ENCODE measurements at regions not wholly inside any gene's neighbourhood (a gene's known extent, or its start where the extent isn't known, plus 50 kb on each side); places are given as distances from the start of the nearest gene placed in this dataset.

DNA sequence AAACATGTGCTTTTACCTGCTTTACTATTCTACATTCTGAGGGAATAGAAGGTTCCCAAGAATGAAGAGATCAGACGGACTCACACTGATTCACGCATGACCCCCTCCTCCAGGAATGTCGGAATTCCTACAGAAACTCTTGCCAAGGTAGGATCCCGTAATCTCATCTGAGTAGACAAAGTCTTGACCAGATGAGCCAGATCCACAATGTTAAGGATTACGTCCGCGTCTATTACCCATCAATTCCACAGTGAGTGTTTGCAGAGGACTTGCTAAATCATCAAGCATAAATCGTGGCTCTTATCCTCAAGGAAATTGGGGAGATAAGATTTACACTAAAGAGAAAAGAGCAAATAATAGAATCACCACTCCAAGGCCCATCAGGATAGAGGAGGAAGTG is 245.9 kb upstream of the FOXQ1 start:
- TF ChIP-seq, protein P1, sequence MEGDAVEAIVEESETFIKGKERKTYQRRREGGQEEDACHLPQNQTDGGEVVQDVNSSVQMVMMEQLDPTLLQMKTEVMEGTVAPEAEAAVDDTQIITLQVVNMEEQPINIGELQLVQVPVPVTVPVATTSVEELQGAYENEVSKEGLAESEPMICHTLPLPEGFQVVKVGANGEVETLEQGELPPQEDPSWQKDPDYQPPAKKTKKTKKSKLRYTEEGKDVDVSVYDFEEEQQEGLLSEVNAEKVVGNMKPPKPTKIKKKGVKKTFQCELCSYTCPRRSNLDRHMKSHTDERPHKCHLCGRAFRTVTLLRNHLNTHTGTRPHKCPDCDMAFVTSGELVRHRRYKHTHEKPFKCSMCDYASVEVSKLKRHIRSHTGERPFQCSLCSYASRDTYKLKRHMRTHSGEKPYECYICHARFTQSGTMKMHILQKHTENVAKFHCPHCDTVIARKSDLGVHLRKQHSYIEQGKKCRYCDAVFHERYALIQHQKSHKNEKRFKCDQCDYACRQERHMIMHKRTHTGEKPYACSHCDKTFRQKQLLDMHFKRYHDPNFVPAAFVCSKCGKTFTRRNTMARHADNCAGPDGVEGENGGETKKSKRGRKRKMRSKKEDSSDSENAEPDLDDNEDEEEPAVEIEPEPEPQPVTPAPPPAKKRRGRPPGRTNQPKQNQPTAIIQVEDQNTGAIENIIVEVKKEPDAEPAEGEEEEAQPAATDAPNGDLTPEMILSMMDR (IDR thresholded peaks at IDR 0.05): no peak
- no peak for TF ChIP-seq POLR2A (IDR thresholded peaks at IDR 0.05)
